Karpas-422 (cell line): ENCODE measurements at regions not wholly inside any gene's neighbourhood (a gene's known extent, or its start where the extent isn't known, plus 50 kb on each side); places are given as distances from the start of the nearest gene placed in this dataset.
A peak's percentile ranks its signal among the peaks of the same experiment; 100 is the strongest.

Experiments
- DNase-seq: peaks from one replicate; pipeline ENCODE4 v3.0.0-alpha.2; 2015
- H2AFZ ChIP-seq: fragments of 200-600 bp; sonication (generic); 2 replicates; pipeline ENCODE4 v1.6.1; 2014; ENCODE audit warnings: antibody characterized with exemption, low read length, mixed read lengths
- H3K27ac ChIP-seq: fragments of 200-600 bp; sonication (generic); 2 replicates; pipeline ENCODE4 v1.5.1; 2014; ENCODE audit warnings: mild to moderate bottlenecking, low read length, moderate library complexity
- H3K27me3 ChIP-seq: fragments of 200-600 bp; sonication (generic); 2 replicates; pipeline ENCODE4 v1.6.1; 2014; ENCODE audit warnings: low read length, mixed read lengths
- H3K36me3 ChIP-seq: fragments of 200-600 bp; sonication (generic); 2 replicates; pipeline ENCODE4 v1.6.1; 2014; ENCODE audit warnings: low read length, mixed read lengths; ENCODE audit not compliant: insufficient read depth
- H3K4me1 ChIP-seq: fragments of 200-600 bp; sonication (generic); 2 replicates; pipeline ENCODE4 v1.6.1; 2014; ENCODE audit warnings: mild to moderate bottlenecking, low read length, mixed read lengths
- H3K4me2 ChIP-seq: fragments of 200-600 bp; sonication (generic); 2 replicates; pipeline ENCODE4 v1.6.1; 2014; ENCODE audit warnings: low read length, low read depth, mild to moderate bottlenecking; ENCODE audit not compliant: poor library complexity, severe bottlenecking
- H3K4me3 ChIP-seq: fragments of 200-600 bp; sonication (generic); 2 replicates; pipeline ENCODE4 v1.5.1; 2014; ENCODE audit warnings: mild to moderate bottlenecking, antibody characterized with exemption, low read length, mixed read lengths
- H3K79me2 ChIP-seq: fragments of 200-600 bp; sonication (generic); 2 replicates; pipeline ENCODE4 v1.6.1; 2014; ENCODE audit warnings: mild to moderate bottlenecking, low read length, mixed read lengths
- H3K9ac ChIP-seq: fragments of 200-600 bp; sonication (generic); 2 replicates; pipeline ENCODE4 v1.6.0; 2014; ENCODE audit warnings: low read length
- H3K9me2 ChIP-seq: fragments of 200-600 bp; sonication (generic), shearing (Covaris generic); replicated peaks from 2 replicates; pipeline ENCODE4 v1.6.0; 2014; ENCODE audit warnings: mild to moderate bottlenecking, low read length, moderate library complexity; ENCODE audit not compliant: insufficient read depth
- H3K9me3 ChIP-seq: fragments of 300-700, 200-600 bp; sonication (generic); 2 replicates; pipeline ENCODE4 v1.6.1; 2014; ENCODE audit warnings: low read length, mixed read lengths
- H4K20me1 ChIP-seq: fragments of 200-600 bp; sonication (generic); 2 replicates; pipeline ENCODE4 v1.6.1; 2014; ENCODE audit warnings: mild to moderate bottlenecking, antibody characterized with exemption, low read length, low read depth; ENCODE audit not compliant: insufficient read depth

DNA sequence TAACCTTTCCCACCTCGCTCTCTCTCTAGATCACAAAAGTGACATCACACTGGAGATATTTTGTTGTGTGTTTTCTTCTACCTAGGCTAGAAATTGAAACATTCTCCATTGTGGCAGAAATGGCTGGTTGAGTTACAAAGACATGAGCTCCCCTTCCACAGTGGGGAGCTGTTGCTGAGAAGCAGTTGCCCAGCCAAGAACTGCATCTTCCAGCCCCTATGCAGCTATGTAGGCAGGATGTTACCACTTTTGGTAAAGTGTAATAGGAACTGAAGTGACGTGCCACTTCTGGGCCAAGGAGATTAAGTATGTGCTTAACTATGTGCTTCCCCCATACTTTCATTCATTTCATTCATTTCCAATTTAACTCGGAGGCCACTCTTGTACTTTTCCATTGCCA lies 138.7 kb upstream of the E2F7 start:
- Histone ChIP-seq H3K27me3 (no peaks in the 10 kb centered on the region), H3K9ac (no peak overlapping the region), H3K4me2 (no peak overlapping the region), H3K9me2 (no peaks in the 10 kb centered on the region), H3K27ac (no peak overlapping the region), H3K79me2 (no peaks in the 10 kb centered on the region), H4K20me1 (no peaks in the 10 kb centered on the region), H3K4me3 (no peak overlapping the region), H3K36me3 (no peaks in the 10 kb centered on the region), H3K9me3 (no peaks in the 10 kb centered on the region), H3K4me1 (no peaks in the 10 kb centered on the region), H2AFZ (no peak overlapping the region)
- DNase-seq = peak; percentile 59

DNA sequence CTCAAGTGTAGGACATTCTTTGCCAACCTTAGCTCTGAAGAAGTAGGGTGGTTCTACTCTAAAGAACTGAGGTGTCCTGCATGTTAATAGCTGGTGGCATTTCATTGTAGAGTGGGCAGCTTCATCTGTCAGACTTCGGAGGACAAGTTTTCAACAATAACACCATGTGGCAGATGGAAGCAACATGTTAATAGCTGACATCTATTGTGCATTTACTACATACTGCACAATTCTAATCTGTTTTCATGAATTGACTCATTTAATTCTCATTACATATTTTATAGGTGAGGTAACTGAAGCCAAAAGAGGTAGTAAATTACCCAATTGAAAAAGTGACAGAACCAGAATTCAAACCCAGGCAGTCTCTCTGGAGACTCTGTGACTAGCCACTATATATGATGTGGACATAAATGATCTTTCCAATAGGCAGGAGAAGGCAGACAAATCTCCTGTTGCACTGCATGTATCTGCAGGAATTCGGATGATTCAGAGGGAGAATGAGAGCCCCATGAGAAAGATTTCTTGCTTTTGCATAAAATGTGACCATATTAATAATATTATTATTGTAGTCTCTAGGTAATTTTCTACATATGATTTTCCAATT lies 137.2 kb upstream of the E2F7 start:
- H3K27ac ChIP-seq = no peak overlapping the region
- H4K20me1 ChIP-seq = no peaks in the 10 kb centered on the region
- H3K9me2 ChIP-seq = no peaks in the 10 kb centered on the region
- H2AFZ ChIP-seq = no peak overlapping the region
- no peaks in the 10 kb centered on the region for H3K36me3 ChIP-seq
- no peaks in the 10 kb centered on the region for H3K9me3 ChIP-seq
- H3K9ac ChIP-seq = no peak overlapping the region
- no peak for DNase-seq
- no peak overlapping the region for H3K4me3 ChIP-seq
- no peaks in the 10 kb centered on the region for H3K27me3 ChIP-seq
- no peaks in the 10 kb centered on the region for H3K79me2 ChIP-seq
- no peaks in the 10 kb centered on the region for H3K4me1 ChIP-seq
- H3K4me2 ChIP-seq = no peak overlapping the region

DNA sequence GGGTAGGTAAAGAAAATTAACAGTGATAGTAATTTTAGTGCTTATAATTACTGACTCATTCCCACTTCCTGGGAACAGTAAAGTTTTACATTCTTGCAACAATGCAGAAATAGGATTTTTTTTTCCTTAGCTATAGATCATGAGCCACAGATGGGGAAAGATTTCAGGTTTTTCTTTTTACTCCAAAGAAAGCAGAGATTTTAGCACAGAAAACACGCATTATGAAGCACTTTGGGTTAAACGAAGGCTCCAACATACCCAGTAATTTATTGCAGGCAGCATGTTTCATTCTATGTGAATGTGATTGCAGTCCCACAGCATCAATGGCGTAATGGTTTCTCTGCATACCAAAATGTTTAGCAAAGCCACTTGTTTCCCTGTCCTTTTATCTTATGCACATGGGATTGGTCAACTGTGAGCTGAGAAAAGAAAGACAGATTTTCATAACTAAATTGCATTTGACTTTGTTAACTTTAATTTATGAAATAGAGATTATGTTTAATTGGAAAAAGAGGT lies 124.6 kb upstream of the E2F7 start:
- DNase-seq = no peak
- Histone ChIP-seq H3K9ac (no peak overlapping the region), H3K4me2 (no peak overlapping the region), H3K9me2 (no peaks in the 10 kb centered on the region), H3K27ac (no peak overlapping the region), H3K36me3 (no peaks in the 10 kb centered on the region), H3K4me1 (no peaks in the 10 kb centered on the region), H3K27me3 (no peaks in the 10 kb centered on the region), H2AFZ (no peak overlapping the region), H3K79me2 (no peaks in the 10 kb centered on the region), H3K9me3 (no peaks in the 10 kb centered on the region), H4K20me1 (no peaks in the 10 kb centered on the region), H3K4me3 (no peak overlapping the region)

DNA sequence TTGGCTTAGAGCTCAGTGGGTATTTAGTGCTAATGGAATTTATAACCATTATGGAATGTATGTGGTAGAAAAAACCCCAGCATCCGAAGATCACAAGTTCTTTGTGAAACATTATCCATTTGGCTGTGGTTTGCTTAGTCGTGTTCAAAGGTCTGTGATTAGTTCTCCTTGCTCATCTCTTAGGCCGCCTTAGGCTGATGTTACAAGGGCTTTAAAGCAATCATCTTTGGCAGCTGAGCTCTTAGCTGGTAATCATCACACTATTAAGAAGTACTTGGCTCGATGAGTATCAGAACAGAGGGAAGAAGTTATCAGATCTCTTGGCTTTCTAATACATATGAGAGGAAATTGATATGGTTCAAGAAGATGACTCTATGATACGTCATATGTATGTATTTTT lies 124.1 kb upstream of the E2F7 start:
- no peak overlapping the region for H3K27ac ChIP-seq
- no peaks in the 10 kb centered on the region for H3K9me3 ChIP-seq
- no peaks in the 10 kb centered on the region for H4K20me1 ChIP-seq
- no peaks in the 10 kb centered on the region for H3K4me1 ChIP-seq
- no peaks in the 10 kb centered on the region for H3K79me2 ChIP-seq
- no peaks in the 10 kb centered on the region for H3K36me3 ChIP-seq
- no peak overlapping the region for H3K4me2 ChIP-seq
- H3K27me3 ChIP-seq = no peaks in the 10 kb centered on the region
- no peak overlapping the region for H2AFZ ChIP-seq
- no peaks in the 10 kb centered on the region for H3K9me2 ChIP-seq
- H3K4me3 ChIP-seq = no peak overlapping the region
- no peak for DNase-seq
- no peak overlapping the region for H3K9ac ChIP-seq

DNA sequence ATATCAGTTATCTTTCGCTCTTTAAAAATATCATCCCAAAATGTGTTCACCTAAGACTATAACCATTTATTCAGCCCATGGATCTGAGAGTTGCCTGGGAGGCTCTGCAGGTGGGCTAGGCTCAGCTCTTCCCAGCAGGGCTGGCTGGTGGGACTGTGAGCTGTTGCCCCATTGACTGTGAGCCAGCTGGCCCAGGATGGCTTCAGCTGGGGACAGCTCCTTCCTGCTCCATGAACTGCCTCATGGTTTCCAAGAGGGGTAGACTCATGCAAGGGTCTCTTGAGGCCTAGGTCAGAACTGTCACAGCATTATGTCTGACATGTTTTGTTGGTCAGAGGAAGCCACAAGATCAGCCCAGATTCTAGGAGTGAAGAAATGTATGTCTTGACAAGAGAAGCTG lies 114.1 kb upstream of the E2F7 start:
- no peaks in the 10 kb centered on the region for H3K27me3 ChIP-seq
- H3K4me3 ChIP-seq = no peak overlapping the region
- no peaks in the 10 kb centered on the region for H3K9me2 ChIP-seq
- no peak overlapping the region for H3K9ac ChIP-seq
- H3K4me1 ChIP-seq = no peaks in the 10 kb centered on the region
- no peaks in the 10 kb centered on the region for H3K9me3 ChIP-seq
- H4K20me1 ChIP-seq = no peaks in the 10 kb centered on the region
- H3K79me2 ChIP-seq = no peaks in the 10 kb centered on the region
- no peak overlapping the region for H3K27ac ChIP-seq
- H2AFZ ChIP-seq = no peak overlapping the region
- no peak for DNase-seq
- no peak overlapping the region for H3K4me2 ChIP-seq
- H3K36me3 ChIP-seq = no peaks in the 10 kb centered on the region

DNA sequence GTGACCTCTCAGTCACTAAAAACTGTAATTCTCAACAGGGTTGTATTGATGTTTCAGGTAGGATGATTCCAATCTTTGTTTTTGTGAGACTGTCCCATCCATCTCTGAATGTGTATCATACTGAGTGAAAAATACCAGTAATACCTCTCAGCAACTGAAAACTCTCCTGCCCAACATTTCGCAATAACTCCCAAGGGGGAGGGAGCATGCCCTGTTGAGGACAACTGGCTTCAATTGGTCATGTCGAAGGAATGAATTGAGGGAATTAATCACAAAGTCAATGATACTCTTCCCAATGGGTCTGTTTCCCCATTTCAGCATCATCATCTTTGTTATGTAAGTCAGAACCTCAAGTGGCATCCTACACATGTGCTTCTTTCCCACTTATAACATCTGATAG lies 102.4 kb upstream of the E2F7 start:
- Histone ChIP-seq H3K36me3 (no peaks in the 10 kb centered on the region), H3K79me2 (no peaks in the 10 kb centered on the region), H3K4me3 (no peak overlapping the region), H3K27me3 (no peaks in the 10 kb centered on the region), H3K4me1 (no peaks in the 10 kb centered on the region), H2AFZ (no peak overlapping the region), H3K9me3 (no peaks in the 10 kb centered on the region), H3K9ac (no peak overlapping the region), H3K4me2 (no peak overlapping the region), H4K20me1 (no peaks in the 10 kb centered on the region), H3K27ac (no peak overlapping the region), H3K9me2 (no peaks in the 10 kb centered on the region)
- peak; percentile 34 for DNase-seq

DNA sequence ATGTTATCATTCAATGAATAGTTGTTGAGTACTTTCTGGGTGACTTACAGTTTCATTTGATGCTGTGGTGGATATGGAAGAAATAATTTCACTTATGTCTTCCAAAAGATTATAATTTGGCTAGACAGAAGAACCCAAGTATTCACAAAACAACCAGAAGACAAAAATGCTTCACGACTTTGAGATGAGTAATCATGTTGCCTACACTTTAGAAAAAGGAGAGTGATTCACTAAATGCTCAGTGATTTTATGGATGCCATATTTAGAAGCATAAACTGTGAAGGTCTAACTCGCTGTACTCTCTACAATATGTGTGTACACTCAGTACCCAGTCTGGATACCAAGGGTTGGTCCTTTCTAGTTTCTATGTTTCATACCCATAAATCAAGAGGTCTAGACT lies 101.3 kb upstream of the E2F7 start:
- H3K9me3 ChIP-seq = no peaks in the 10 kb centered on the region
- DNase-seq = peak; percentile 34
- no peaks in the 10 kb centered on the region for H4K20me1 ChIP-seq
- no peaks in the 10 kb centered on the region for H3K36me3 ChIP-seq
- H3K4me1 ChIP-seq = no peaks in the 10 kb centered on the region
- no peaks in the 10 kb centered on the region for H3K79me2 ChIP-seq
- H3K27ac ChIP-seq = no peak overlapping the region
- no peak overlapping the region for H3K4me2 ChIP-seq
- H3K27me3 ChIP-seq = no peaks in the 10 kb centered on the region
- no peak overlapping the region for H2AFZ ChIP-seq
- H3K9me2 ChIP-seq = no peaks in the 10 kb centered on the region
- H3K9ac ChIP-seq = no peak overlapping the region
- H3K4me3 ChIP-seq = no peak overlapping the region

DNA sequence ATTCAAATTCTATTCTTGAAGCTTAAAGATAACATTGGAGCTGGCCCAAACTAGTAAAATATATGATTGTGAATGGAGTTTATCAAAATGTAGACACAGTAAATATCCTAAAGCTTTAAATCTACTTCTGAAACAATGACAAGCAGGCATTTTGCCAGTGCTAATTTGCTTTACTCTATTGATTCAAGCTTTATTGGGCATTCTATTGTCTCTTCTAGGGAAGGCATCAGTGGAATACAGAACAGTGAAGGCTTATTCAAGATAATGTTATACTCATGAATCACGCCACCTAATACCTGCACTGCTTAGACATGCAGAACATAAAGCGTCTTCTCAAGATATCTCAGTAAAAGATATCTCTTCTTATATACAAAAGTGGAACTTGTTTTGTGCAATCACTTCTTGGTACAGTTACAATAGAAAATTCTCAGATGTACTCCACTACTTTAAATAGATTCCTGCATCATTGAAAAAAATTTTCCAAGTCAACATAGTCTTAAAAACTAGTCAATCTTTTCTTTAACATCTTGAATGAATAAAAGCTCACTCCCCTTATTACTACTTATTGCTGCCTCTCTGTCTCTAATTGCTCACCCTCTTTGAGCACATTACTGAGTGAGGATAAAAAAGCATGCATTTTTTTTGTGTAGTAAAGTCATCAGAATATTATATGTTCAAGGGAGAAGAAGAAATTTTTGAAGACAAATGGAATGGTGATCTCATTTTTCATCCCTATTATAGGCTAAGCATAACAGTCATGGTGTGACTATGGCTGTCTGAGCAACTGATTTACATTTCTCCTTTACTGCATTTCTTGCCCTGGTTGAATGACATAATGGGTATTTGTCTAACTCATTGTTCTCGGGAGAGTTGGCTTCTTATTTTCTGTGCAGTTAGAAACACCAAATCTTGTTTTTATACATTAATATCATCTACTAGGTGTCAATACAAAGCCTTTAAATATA lies 98.0 kb upstream of the E2F7 start:
- Histone ChIP-seq H3K79me2 (no peaks in the 10 kb centered on the region), H3K9me2 (no peaks in the 10 kb centered on the region), H3K36me3 (no peaks in the 10 kb centered on the region), H3K27me3 (no peaks in the 10 kb centered on the region), H3K27ac (no peak overlapping the region), H2AFZ (no peak overlapping the region), H4K20me1 (no peaks in the 10 kb centered on the region), H3K4me2 (no peak overlapping the region), H3K9me3 (no peaks in the 10 kb centered on the region), H3K9ac (no peak overlapping the region), H3K4me3 (no peak overlapping the region), H3K4me1 (no peaks in the 10 kb centered on the region)
- peak; percentile 29 for DNase-seq
